ENCODE measurements at regions not wholly inside any gene's neighbourhood (a gene's known extent, or its start where the extent isn't known, plus 50 kb on each side); places are given as distances from the start of the nearest gene placed in this dataset.

GRCh38 chr3:18533039-18533438 lies 107.9 kb upstream of the SATB1 start:
- TF ChIP-seq, protein P1, sequence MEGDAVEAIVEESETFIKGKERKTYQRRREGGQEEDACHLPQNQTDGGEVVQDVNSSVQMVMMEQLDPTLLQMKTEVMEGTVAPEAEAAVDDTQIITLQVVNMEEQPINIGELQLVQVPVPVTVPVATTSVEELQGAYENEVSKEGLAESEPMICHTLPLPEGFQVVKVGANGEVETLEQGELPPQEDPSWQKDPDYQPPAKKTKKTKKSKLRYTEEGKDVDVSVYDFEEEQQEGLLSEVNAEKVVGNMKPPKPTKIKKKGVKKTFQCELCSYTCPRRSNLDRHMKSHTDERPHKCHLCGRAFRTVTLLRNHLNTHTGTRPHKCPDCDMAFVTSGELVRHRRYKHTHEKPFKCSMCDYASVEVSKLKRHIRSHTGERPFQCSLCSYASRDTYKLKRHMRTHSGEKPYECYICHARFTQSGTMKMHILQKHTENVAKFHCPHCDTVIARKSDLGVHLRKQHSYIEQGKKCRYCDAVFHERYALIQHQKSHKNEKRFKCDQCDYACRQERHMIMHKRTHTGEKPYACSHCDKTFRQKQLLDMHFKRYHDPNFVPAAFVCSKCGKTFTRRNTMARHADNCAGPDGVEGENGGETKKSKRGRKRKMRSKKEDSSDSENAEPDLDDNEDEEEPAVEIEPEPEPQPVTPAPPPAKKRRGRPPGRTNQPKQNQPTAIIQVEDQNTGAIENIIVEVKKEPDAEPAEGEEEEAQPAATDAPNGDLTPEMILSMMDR (conservative IDR thresholded peaks at IDR 0.05; ENCODE audit: low read depth, low read length) = no peak
- TF ChIP-seq EZH2 (IDR thresholded peaks at IDR 0.05; ENCODE audit: borderline replicate concordance, low read depth, low read length, poor library complexity, severe bottlenecking) = no peak
